OCI-LY1 (cell line): ENCODE measurements at regions not wholly inside any gene's neighbourhood (a gene's known extent, or its start where the extent isn't known, plus 50 kb on each side); places are given as distances from the start of the nearest gene placed in this dataset.

ENCODE experiments used
- EZH2 ChIP-seq: fragments of 200-600 bp; sonication (generic), shearing (Covaris generic); IDR thresholded peaks from 2 replicates; pipeline ENCODE4 v1.8.0; 2017; ENCODE audit warnings: borderline replicate concordance, mixed run types, mild to moderate bottlenecking, antibody characterized with exemption, low read length, moderate library complexity, mixed read lengths
- TF ChIP-seq, protein P1 (sequence below): fragments of 200-600 bp; sonication (generic), shearing (Covaris generic); IDR thresholded peaks from 2 replicates; pipeline ENCODE4 v1.5.1; 2017; ENCODE audit warnings: mild to moderate bottlenecking, antibody characterized with exemption, low read length, moderate library complexity, mixed read lengths

GRCh38 chr12:100733817-100734593, 60.6 kb upstream of the ANO4 start:
- TF ChIP-seq, protein P1, sequence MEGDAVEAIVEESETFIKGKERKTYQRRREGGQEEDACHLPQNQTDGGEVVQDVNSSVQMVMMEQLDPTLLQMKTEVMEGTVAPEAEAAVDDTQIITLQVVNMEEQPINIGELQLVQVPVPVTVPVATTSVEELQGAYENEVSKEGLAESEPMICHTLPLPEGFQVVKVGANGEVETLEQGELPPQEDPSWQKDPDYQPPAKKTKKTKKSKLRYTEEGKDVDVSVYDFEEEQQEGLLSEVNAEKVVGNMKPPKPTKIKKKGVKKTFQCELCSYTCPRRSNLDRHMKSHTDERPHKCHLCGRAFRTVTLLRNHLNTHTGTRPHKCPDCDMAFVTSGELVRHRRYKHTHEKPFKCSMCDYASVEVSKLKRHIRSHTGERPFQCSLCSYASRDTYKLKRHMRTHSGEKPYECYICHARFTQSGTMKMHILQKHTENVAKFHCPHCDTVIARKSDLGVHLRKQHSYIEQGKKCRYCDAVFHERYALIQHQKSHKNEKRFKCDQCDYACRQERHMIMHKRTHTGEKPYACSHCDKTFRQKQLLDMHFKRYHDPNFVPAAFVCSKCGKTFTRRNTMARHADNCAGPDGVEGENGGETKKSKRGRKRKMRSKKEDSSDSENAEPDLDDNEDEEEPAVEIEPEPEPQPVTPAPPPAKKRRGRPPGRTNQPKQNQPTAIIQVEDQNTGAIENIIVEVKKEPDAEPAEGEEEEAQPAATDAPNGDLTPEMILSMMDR = peak; percentile 28
- no peak for TF ChIP-seq EZH2
